ENCODE measurements at regions not wholly inside any gene's neighbourhood (a gene's known extent, or its start where the extent isn't known, plus 50 kb on each side); places are given as distances from the start of the nearest gene placed in this dataset.
"Not testable (repeated sequence)": the region's sequence is repeated elsewhere in the genome, so short reads cannot be mapped to it uniquely, and the experiment has no call there.

DNA sequence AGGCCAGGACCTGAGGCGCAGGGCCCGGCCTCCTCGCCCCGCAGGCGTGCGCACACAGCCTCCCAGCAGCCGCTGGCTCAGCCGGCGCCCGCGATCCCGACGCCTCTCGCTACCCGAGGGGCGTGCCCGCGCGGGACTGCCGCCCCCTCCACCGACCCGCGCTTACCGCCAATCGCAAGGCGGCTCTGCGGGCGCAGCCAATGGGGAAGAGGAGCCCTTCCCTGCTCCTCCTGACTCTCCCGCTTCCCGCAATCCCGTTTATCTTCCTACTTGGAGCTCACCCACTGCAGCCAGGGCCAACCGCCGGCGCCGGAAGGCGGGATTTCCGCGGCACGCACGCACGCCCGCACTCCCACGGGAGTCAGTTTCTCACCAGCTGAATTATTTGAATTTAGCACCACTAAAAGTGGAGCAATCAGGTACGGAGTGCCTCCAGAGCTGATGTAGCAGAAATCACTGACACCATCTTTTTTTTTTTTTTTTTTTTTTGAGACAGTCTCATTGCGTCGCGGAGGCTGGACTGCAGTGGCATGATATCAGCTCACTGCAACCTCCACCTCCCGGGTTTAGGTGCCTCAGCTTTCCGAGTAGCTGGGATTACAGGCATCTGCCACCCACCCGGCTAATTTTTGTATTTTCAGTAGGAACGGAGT, 64.9 kb upstream of the TP53TG3C start:
- H3K27me3 Mint-ChIP-seq; H3K4me1 Mint-ChIP-seq (ENCODE audit: low read depth in 2 of 2); H3K4me3 Mint-ChIP-seq; H3K9me3 Mint-ChIP-seq; H3K36me3 Mint-ChIP-seq (ENCODE audit: insufficient read depth); H3K27ac Mint-ChIP-seq; DNase-seq: not testable (repeated sequence)
- ATAC-seq (replicated peaks) = peak; percentile 51
